ENCODE measurements at regions not wholly inside any gene's neighbourhood (a gene's known extent, or its start where the extent isn't known, plus 50 kb on each side); places are given as distances from the start of the nearest gene placed in this dataset.

GRCh38 chr18:22332590-22332989, 85.1 kb downstream of the CTAGE1 start:
- TF ChIP-seq CTCF (IDR thresholded peaks at IDR 0.05) (no peak), POLR2A (IDR thresholded peaks at IDR 0.05) (no peak)

Measured in heart left ventricle (tissue), 13 donors.